Ishikawa (cell line): ENCODE measurements at regions not wholly inside any gene's neighbourhood (a gene's known extent, or its start where the extent isn't known, plus 50 kb on each side); places are given as distances from the start of the nearest gene placed in this dataset.

ENCODE experiments used
- CEBPB ChIP-seq: IDR thresholded peaks from 2 replicates; pipeline ENCODE4 v1.6.1; 2012
- CREB1 ChIP-seq: IDR thresholded peaks from 2 replicates; pipeline ENCODE4 v1.6.1; 2012; ENCODE audit warnings: low read depth
- EGR1 ChIP-seq: IDR thresholded peaks from 2 replicates; pipeline ENCODE4 v1.6.1; 2012
- EP300 ChIP-seq: IDR thresholded peaks from 2 replicates; pipeline ENCODE4 v1.6.1; 2012; ENCODE audit warnings: borderline replicate concordance
- FOXM1 ChIP-seq: IDR thresholded peaks from 2 replicates; pipeline ENCODE4 v1.6.1; 2012; ENCODE audit warnings: low read depth, borderline replicate concordance
- NFIC ChIP-seq: IDR thresholded peaks from 2 replicates; pipeline ENCODE4 v1.6.1; 2012
- RAD21 ChIP-seq: IDR thresholded peaks from 2 replicates; pipeline ENCODE4 v1.6.1; 2012; ENCODE audit warnings: low read depth
- TAF1 ChIP-seq: IDR thresholded peaks from 2 replicates; pipeline ENCODE4 v1.6.1; 2012; ENCODE audit warnings: low read depth, mild to moderate bottlenecking
- TEAD4 ChIP-seq: IDR thresholded peaks from 2 replicates; pipeline ENCODE4 v1.6.1; 2012
- YY1 ChIP-seq: IDR thresholded peaks from 2 replicates; pipeline ENCODE4 v1.6.1; 2012; ENCODE audit warnings: low read depth
- ZBTB7A ChIP-seq: IDR thresholded peaks from 2 replicates; pipeline ENCODE4 v1.6.1; 2012; ENCODE audit warnings: low read depth
- TF ChIP-seq, protein P1 (sequence below): IDR thresholded peaks from 2 replicates; pipeline ENCODE4 v1.6.1; 2012
- TF ChIP-seq, protein P2 (sequence below): IDR thresholded peaks from 2 replicates; pipeline ENCODE4 v1.6.1; 2012; ENCODE audit warnings: low read depth, mild to moderate bottlenecking
- TF ChIP-seq, protein P3 (sequence below): IDR thresholded peaks from 2 replicates; pipeline ENCODE4 v1.6.1; 2012

DNA sequence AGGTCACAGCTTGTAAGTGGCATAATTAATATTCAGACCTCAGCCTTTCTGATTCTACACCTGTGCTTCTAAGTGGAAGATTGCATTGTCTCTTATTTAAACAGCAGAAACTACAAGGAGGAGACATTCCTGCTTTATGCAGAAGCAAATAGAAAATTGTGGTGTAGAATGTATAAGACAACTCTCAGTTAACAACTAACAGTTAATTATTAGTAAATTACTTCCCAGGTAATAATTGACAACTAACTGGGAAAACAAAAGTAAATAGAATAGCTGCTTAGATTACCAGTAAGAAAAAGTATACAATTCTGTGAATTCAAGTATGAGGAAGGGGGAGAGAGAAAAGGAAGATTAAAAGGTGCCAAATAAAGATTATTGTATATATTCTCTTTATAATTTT lies 1210.5 kb upstream of the GYPC start:
- TF ChIP-seq, protein P1, sequence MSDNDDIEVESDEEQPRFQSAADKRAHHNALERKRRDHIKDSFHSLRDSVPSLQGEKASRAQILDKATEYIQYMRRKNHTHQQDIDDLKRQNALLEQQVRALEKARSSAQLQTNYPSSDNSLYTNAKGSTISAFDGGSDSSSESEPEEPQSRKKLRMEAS = no peak
- TF ChIP-seq CREB1 (no peak), YY1 (no peak), RAD21 (no peak), CEBPB (no peak), EP300 (no peak), EGR1 (no peak), TAF1 (no peak), FOXM1 (no peak), ZBTB7A (no peak), NFIC (no peak), TEAD4 (no peak)
- TF ChIP-seq, protein P2, sequence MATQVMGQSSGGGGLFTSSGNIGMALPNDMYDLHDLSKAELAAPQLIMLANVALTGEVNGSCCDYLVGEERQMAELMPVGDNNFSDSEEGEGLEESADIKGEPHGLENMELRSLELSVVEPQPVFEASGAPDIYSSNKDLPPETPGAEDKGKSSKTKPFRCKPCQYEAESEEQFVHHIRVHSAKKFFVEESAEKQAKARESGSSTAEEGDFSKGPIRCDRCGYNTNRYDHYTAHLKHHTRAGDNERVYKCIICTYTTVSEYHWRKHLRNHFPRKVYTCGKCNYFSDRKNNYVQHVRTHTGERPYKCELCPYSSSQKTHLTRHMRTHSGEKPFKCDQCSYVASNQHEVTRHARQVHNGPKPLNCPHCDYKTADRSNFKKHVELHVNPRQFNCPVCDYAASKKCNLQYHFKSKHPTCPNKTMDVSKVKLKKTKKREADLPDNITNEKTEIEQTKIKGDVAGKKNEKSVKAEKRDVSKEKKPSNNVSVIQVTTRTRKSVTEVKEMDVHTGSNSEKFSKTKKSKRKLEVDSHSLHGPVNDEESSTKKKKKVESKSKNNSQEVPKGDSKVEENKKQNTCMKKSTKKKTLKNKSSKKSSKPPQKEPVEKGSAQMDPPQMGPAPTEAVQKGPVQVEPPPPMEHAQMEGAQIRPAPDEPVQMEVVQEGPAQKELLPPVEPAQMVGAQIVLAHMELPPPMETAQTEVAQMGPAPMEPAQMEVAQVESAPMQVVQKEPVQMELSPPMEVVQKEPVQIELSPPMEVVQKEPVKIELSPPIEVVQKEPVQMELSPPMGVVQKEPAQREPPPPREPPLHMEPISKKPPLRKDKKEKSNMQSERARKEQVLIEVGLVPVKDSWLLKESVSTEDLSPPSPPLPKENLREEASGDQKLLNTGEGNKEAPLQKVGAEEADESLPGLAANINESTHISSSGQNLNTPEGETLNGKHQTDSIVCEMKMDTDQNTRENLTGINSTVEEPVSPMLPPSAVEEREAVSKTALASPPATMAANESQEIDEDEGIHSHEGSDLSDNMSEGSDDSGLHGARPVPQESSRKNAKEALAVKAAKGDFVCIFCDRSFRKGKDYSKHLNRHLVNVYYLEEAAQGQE = no peak
- TF ChIP-seq, protein P3, sequence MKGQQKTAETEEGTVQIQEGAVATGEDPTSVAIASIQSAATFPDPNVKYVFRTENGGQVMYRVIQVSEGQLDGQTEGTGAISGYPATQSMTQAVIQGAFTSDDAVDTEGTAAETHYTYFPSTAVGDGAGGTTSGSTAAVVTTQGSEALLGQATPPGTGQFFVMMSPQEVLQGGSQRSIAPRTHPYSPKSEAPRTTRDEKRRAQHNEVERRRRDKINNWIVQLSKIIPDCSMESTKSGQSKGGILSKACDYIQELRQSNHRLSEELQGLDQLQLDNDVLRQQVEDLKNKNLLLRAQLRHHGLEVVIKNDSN = no peak
